B cell (primary cell): ENCODE measurements at regions not wholly inside any gene's neighbourhood (a gene's known extent, or its start where the extent isn't known, plus 50 kb on each side); places are given as distances from the start of the nearest gene placed in this dataset.

ENCODE experiments used
- ATAC-seq: fragments of 200-7000 bp; cut with Tn5 transposase; one replicate; pipeline ENCODE4 v1.10.0; 2021; ENCODE audit warnings: low read depth, mild to moderate bottlenecking, moderate number of reproducible peaks, moderate library complexity
- CTCF ChIA-PET: fragments of 350-600 bp; sonication (Branson Sonifier 250); formaldehyde crosslinking; loops from one replicate; lab custom pipeline; 2021; ENCODE audit warnings: antibody characterized with exemption, inconsistent platforms; lab: Charles Lee
- POLR2A ChIA-PET: fragments of 350-600 bp; sonication (Branson Sonifier 250); formaldehyde crosslinking; loops from one replicate; lab custom pipeline; 2021; ENCODE audit warnings: antibody characterized with exemption; lab: Charles Lee
- DNase-seq: peaks from one replicate; pipeline ENCODE4 v3.0.0; 2013
- H2AFZ ChIP-seq: 2 replicates; pipeline ENCODE4 v1.6.1; 2012; ENCODE audit warnings: mild to moderate bottlenecking, low read depth, low read length; ENCODE audit not compliant: insufficient read depth, poor library complexity, severe bottlenecking
- H3K27ac ChIP-seq, 2 donors: 1 replicate in 1 of 2; 2 replicates in 1 of 2; pipeline ENCODE4 v1.5.1; 2012 to 2013; ENCODE audit warnings: low read length in 2 of 2, mild to moderate bottlenecking in 2 of 2, moderate library complexity in 1 of 2
- H3K27me3 ChIP-seq, 4 experiments: fragments of 200-600 bp in 1 of 4; sonication (generic) in 1 of 4; replicated peaks in 1 of 4; 1 replicate in 2 of 4; 2 replicates in 2 of 4; pipeline versions ENCODE4 v1.6.1 to v1.7.0; 2013 to 2016; ENCODE audit warnings: low read length in 3 of 4, mild to moderate bottlenecking in 2 of 4, mixed read lengths in 1 of 4, moderate library complexity in 1 of 4; ENCODE audit not compliant: insufficient read depth in 4 of 4, control insufficient read depth in 3 of 4; ENCODE audit errors: control extremely low read depth in 1 of 4
- H3K36me3 ChIP-seq, 2 experiments: replicated peaks in 1 of 2; 1 replicate in 1 of 2; 2 replicates in 1 of 2; pipeline versions ENCODE4 v1.6.1 to v1.7.1; 2013; ENCODE audit warnings: low read length in 1 of 2; ENCODE audit not compliant: insufficient read depth in 2 of 2, control insufficient read depth in 1 of 2; ENCODE audit errors: control extremely low read depth in 1 of 2, extremely low read depth in 1 of 2
- H3K4me1 ChIP-seq, 2 donors: fragments of 200-600 bp in 1 of 2; sonication (generic) in 1 of 2; 1 replicate in 1 of 2; 2 replicates in 1 of 2; pipeline versions ENCODE4 v1.5.1 to v1.6.1; 2013 to 2017; ENCODE audit warnings: low read length in 2 of 2; ENCODE audit not compliant: control insufficient read depth in 2 of 2, insufficient read depth in 2 of 2
- H3K4me2 ChIP-seq: replicated peaks from 2 replicates; pipeline ENCODE3; 2012; ENCODE audit warnings: mild to moderate bottlenecking, low read depth, low read length; ENCODE audit not compliant: poor library complexity, severe bottlenecking
- H3K4me3 ChIP-seq, 5 experiments: fragments of 200-600 bp in 1 of 5; sonication (generic) in 1 of 5; 1 replicate in 3 of 5; 2 replicates in 2 of 5; pipeline versions ENCODE4 v1.5.1 to v1.7.0; 2011 to 2016; ENCODE audit warnings: low read length in 4 of 5, mild to moderate bottlenecking in 4 of 5, low read depth in 2 of 5, control low read depth in 1 of 5, moderate library complexity in 1 of 5; ENCODE audit not compliant: insufficient read depth in 1 of 5; ENCODE audit errors: control extremely low read depth in 1 of 5, extremely low read depth in 1 of 5
- H3K79me2 ChIP-seq: fragments of 200-600 bp; sonication (generic); one replicate; pipeline ENCODE4 v1.6.0; 2016; ENCODE audit warnings: low read length; ENCODE audit not compliant: control insufficient read depth, insufficient read depth
- H3K9ac ChIP-seq: fragments of 200-600 bp; sonication (generic); 2 replicates; pipeline ENCODE4 v1.6.1; 2017; ENCODE audit warnings: mild to moderate bottlenecking, low read length, moderate library complexity
- H3K9me3 ChIP-seq, 3 donors: one replicate each; pipeline versions ENCODE4 v1.6.1 to v1.7.1; 2013; ENCODE audit warnings: low read length in 2 of 3; ENCODE audit not compliant: control insufficient read depth in 2 of 3, insufficient read depth in 1 of 3; ENCODE audit errors: control extremely low read depth in 1 of 3
- H4K20me1 ChIP-seq: 2 replicates; pipeline ENCODE4 v1.6.0; 2012; ENCODE audit warnings: mild to moderate bottlenecking, low read length; ENCODE audit not compliant: insufficient read depth, control insufficient read depth, poor library complexity, severe bottlenecking
- H3K27ac Mint-ChIP-seq: one replicate; pipeline ENCODE4 v1.8.0; 2021; ENCODE audit warnings: mixed read lengths
- H3K27me3 Mint-ChIP-seq: one replicate; pipeline ENCODE4 v1.8.0; 2021; ENCODE audit warnings: mixed read lengths
- H3K4me1 Mint-ChIP-seq: one replicate; pipeline ENCODE4 v1.8.0; 2021; ENCODE audit warnings: mixed read lengths
- H3K4me3 Mint-ChIP-seq: one replicate; pipeline ENCODE4 v1.8.0; 2021; ENCODE audit warnings: mixed read lengths
- H3K9me3 Mint-ChIP-seq: one replicate; pipeline ENCODE4 v1.8.0; 2022; ENCODE audit warnings: mixed read lengths; ENCODE audit not compliant: insufficient read depth
- CTCF ChIP-seq: fragments of 200-600 bp; IDR thresholded peaks from one replicate; pipeline ENCODE4 v1.8.0; 2022; ENCODE audit warnings: antibody characterized with exemption, mild to moderate bottlenecking
- EZH2 ChIP-seq: IDR thresholded peaks from 2 replicates; pipeline ENCODE4 v1.6.1; 2012; ENCODE audit warnings: borderline replicate concordance, low read depth, mild to moderate bottlenecking, moderate library complexity, low read length; ENCODE audit not compliant: insufficient read depth, poor library complexity, severe bottlenecking
- WGBS: methylation state at CpG from one replicate; pipeline ENCODE4 v1.1.5; 2013; ENCODE audit warnings: missing lambda C conversion rate; ENCODE audit not compliant: insufficient coverage; 5-methylcytosine and 5-hydroxymethylcytosine counted together
- intact Hi-C: fragments of 100-400 bp; cut with micrococcal nuclease; formaldehyde crosslinking; loops from one replicate; pipeline ENCODE4 v1.10.0; 2022

GRCh38 chr3:156764751-156765150 lies 61.4 kb upstream of the LEKR1 start:
- no peak for DNase-seq
- ChIA-PET POLR2A (no interaction called here), CTCF (no interaction called here)
- H3K9me3 ChIP-seq: no peaks in the 10 kb centered on the region
- H3K4me1 ChIP-seq: no peaks in the 10 kb centered on the region
- H4K20me1 ChIP-seq: no peaks in the 10 kb centered on the region
- no peak overlapping the region for H2AFZ ChIP-seq
- Mint-ChIP-seq H3K9me3 (no peaks in the 10 kb centered on the region), H3K4me1 (no peaks in the 10 kb centered on the region), H3K27me3 (no peaks in the 10 kb centered on the region), H3K4me3 (no peak overlapping the region), H3K27ac (no peak overlapping the region)
- H3K79me2 ChIP-seq: no peaks in the 10 kb centered on the region
- intact Hi-C loops: no loop called here
- no peaks in the 10 kb centered on the region for H3K36me3 ChIP-seq
- no peak overlapping the region for H3K27ac ChIP-seq
- TF ChIP-seq CTCF (no peak), EZH2 (no peak)
- no peak for ATAC-seq
- H3K9ac ChIP-seq: no peak overlapping the region
- H3K4me2 ChIP-seq: no peak overlapping the region
- H3K4me3 ChIP-seq: no peak overlapping the region
- no CpG with 5 or more reads among the region's 1 CpG for WGBS
- H3K27me3 ChIP-seq: no peaks in the 10 kb centered on the region

- ATAC-seq (no peak), DNase-seq (no peak)
- Mint-ChIP-seq H3K9me3 (no peaks in the 10 kb centered on the region), H3K4me1 (no peaks in the 10 kb centered on the region), H3K27me3 (no peaks in the 10 kb centered on the region), H3K4me3 (no peak overlapping the region), H3K27ac (no peak overlapping the region)
- no peaks in the 10 kb centered on the region for H3K79me2 ChIP-seq
- H4K20me1 ChIP-seq: no peaks in the 10 kb centered on the region
- no peak overlapping the region for H2AFZ ChIP-seq
- ChIA-PET POLR2A (no interaction called here), CTCF (no interaction called here)
- no peaks in the 10 kb centered on the region for H3K36me3 ChIP-seq
- WGBS: 100% methylated on average over 2 of the region's 3 CpGs
- no peaks in the 10 kb centered on the region for H3K4me1 ChIP-seq
- no peaks in the 10 kb centered on the region for H3K9me3 ChIP-seq
- H3K27me3 ChIP-seq: no peaks in the 10 kb centered on the region
- H3K27ac ChIP-seq: no peak overlapping the region
- H3K4me2 ChIP-seq: no peak overlapping the region
- H3K9ac ChIP-seq: no peak overlapping the region
- TF ChIP-seq EZH2: no peak
- intact Hi-C loops: no loop called here
- no peak overlapping the region for H3K4me3 ChIP-seq
These were observed 57.8 kb upstream of the LEKR1 start for GRCh38 chr3:156768390-156768789.
